NOMO-1 treated with DMSO at 0.1 percent for 48 hours (cell line): ENCODE measurements at regions not wholly inside any gene's neighbourhood (a gene's known extent, or its start where the extent isn't known, plus 50 kb on each side); places are given as distances from the start of the nearest gene placed in this dataset.
A peak's percentile ranks its signal among the peaks of the same experiment; 100 is the strongest.

Experiments
- DNase-seq: peaks from one replicate; lab custom pipeline; 2025; ENCODE audit not compliant: unreplicated experiment; lab: John Stamatoyannopoulos, UW

GRCh38 chr4:18366892-18367291, 345.3 kb upstream of the LCORL start:
- DNase-seq: peak; percentile 38

GRCh38 chr4:18366136-18366535, 344.6 kb upstream of the LCORL start:
- no peak for DNase-seq

DNA sequence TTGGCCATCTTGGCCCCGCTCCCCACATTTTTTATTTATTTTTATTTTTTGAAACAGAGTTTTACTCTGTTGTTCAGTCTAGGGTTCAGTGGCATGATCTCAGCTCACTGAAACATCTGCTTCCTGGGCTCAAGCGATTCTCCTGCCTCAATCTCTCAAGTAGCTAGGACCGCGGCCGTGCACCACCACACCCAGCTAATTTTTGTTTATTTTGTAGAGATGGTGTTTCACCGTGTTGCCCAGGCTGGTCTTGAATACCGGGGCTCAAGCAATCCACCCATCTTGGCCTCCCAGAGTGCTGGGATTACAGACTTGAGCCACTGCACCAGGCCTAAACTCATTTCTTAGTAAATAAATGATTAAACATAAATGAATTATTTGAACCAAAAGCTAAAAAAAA, 322.0 kb upstream of the LCORL start:
- DNase-seq: no peak

GRCh38 chr4:18342847-18343246, 321.3 kb upstream of the LCORL start:
- no peak for DNase-seq

DNA sequence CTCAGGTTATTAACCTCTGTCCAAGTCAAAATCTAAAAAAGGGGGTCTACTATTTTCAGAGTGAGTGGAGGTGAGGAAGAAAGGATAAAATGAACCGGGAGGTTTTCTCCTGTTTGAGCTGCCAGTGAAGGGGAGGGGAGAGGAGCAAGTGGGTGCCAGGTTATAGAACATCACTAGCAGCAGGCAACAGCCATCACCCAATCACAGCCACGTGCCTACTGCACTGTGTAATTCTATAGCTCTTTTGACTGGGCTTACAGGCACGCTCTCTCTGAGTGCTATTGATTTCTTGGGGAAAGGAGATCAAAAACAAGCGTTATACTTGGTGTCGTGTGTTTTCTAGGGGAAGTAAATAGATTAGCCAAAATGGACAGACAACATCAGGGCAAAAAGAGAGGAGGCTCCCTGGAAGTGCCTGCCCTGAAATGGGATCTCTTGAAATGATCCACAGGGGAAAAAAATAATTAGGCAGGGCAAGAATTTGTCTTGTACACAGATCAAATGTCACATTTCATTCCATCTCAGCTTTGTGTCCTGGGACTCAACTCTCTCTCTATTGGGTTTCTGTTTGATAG, 300.5 kb upstream of the LCORL start:
- no peak for DNase-seq

DNA sequence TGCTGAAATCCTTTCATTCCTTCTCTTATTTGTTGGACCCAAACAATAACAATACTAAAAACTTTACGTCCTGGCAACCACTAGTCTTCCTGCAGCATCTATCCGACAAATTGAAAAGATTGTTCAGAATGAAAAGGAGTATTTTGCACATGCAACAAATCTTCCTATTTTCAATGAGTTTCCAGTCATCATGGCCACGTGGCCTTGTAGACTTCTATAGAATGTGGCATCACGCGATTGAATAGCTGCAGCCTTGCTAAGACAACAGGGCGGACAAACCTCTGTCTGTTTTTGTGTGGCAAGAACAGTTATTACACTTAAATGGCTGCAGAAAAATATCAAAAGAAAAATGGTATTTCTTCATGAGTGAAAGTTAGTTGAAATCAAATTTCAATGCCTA, 297.9 kb upstream of the LCORL start:
- no peak for DNase-seq

DNA sequence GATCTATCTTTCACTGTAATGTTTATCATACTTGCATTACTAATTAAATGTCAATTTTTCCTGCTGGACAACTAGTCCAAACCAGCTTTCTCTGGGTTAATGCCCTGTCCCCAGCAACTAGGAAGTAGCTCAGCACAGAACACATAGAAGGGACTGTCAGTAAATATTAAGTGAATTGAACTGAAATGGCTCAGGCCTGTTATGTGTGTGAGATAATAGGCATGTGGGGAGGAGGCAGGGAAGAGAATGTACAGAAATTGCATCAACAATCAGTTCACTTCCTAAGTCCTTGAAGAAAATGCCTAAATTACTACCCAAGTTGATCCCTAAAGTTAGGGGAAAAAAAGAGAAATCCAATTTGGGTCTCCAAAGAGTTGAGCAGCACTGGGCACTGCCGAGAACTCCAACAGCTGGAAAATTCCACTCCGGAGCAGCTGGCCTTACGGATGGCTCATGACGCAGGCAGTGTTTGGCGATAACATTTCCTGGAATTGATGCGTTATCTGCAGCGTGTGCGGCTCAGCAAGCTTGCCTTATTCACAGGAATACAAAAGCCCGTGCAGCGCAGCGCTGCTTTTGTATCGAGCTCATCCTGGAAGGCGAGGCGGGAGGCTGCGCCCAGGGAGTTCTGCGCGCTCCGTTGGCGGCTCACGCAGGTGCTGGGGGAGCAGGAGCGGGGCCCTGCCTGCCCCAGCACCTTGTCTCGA, 297.3 kb upstream of the LCORL start:
- DNase-seq: no peak

- no peak for DNase-seq
Observed at GRCh38 chr4:18314731-18315130, 293.2 kb upstream of the LCORL start.

DNA sequence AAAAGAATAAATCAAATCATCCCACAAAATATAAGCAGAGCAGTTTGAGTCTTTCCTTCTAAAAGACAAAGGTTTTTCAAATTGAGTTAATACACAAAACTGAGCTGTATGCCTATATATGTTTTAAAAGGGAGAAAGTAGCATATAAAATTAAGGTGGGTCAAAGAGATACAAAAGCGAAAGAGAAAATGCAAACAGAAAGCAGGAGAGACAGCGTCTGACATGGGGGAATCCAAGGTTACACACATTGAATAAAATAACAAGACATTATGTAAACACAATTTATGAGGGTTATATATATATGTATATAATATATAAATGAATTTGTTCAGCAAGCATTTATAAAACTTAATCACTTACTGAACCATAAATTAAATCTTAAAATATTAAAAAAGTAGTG, 276.1 kb upstream of the LCORL start:
- DNase-seq: no peak

DNA sequence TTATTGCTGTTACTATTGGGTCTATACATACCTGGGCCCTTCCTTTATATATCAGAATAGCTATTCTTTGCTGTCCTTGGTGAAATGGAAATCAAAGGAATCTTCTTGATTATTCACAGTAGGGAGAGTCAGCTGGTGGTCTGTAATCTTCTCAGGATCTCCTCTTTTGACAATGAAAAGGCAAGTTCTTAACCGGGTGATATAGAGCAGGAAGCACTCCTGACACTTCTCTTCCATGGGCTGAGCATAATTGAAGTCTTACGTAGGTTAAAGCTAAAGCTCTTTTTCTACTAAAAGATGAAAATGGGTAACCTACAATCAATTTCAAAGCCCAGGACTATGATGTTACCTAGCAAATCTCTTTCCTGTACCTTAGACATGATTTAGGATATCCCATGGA, 274.9 kb upstream of the LCORL start:
- no peak for DNase-seq

DNA sequence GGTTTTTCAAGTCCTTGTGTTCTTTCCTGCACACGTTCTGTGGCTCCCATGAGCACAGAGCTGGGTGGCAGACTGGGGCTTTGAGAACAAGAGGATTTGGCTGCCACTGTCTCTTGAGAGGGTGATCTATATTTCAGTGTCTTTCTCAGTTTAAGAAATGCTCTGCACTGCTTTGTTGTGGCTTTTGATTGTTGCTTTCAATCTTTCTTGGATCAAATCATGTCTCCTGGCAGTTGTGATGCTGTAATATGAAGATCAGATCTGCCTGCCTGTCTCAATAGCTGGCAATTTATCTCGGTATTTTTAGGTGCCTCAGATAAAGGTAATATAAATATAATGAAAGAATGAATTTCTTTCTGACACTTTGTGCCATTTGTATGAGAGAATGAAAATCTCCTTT, 273.3 kb upstream of the LCORL start:
- no peak for DNase-seq

DNA sequence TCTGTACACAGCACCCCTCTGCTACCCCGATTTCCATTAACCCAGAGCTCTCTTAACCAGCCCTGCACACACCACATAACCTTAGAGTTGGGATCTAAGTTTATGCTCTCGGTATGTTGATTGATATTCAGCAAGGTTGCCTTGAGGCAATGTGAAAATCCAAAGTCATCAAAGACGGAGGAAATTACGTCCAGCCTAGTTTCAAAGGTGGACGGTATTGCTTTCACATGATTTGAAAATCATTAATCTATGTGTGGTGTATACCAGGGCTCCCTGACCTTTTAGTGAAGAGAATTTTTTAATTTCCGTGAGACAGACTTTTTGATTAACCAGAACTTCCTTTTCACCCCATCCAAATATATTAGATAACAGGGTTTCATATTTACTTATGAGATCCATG, 272.5 kb upstream of the LCORL start:
- DNase-seq: no peak

GRCh38 chr4:18292411-18292810, 270.9 kb upstream of the LCORL start:
- DNase-seq: no peak

GRCh38 chr4:18291981-18292380, 270.4 kb upstream of the LCORL start:
- no peak for DNase-seq

GRCh38 chr4:18291256-18291655, 269.7 kb upstream of the LCORL start:
- no peak for DNase-seq

DNA sequence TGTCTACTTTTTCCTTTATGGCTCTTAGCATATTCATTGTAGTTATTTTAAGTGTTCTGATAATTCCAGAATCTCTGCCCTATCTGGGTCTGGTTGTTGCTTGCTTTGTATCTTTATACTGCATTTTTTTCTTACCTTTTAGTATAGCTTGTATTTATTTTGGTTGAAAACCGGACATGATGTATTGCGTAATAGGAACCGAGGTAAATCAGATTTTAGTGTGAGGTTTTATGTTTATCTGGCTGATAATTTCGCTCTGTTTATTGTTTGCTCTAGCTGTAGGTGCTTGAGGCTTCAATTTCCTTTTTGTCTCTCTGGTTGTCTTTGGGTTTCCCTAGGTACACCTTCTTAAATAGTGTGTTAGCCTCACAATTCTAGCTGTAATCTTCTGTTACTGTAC, 263.8 kb upstream of the LCORL start:
- no peak for DNase-seq

GRCh38 chr4:18278244-18278643, 256.7 kb upstream of the LCORL start:
- no peak for DNase-seq

DNA sequence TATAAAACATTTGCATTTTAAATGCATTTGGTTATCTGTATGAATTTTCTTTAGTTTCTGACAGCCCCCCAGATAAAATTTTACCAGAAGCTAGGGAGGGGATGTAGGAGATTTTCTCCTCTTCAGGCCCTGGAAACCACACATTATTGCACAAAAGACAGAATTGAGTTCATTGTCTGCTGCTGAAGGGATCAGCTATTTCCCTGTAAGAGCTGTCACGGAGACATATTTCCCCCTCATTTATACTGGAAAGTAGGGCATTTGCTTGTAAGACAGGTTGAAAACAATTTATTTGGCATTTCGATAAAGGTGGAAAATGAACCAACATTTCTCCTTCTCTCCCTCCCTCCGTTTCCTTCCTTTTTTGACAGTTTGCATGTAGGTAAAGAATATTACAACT, 241.3 kb upstream of the LCORL start:
- DNase-seq: no peak

GRCh38 chr4:18252052-18252451, 230.5 kb upstream of the LCORL start:
- DNase-seq: no peak

DNA sequence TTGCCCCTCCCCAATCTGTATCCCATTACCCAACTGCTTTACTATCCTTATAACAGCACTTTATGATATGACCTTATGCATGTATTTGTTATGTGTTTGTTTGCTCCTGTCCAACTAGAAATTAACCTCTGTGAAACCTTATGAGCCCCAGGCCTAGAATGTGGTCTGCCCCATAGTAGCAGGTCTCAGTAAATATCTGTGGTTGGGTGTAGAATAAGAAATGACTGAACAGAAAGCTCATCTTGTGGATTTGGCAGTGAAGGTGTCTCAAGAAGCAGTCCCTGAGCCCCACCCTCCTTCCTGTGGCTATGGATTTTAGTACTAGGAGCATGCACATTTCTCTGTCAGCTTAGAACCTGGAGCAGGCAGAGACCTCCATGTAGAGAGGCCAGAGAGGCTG, 229.0 kb upstream of the LCORL start:
- DNase-seq: no peak

- DNase-seq: no peak
Observed at GRCh38 chr4:18248611-18249010, 227.1 kb upstream of the LCORL start.

DNA sequence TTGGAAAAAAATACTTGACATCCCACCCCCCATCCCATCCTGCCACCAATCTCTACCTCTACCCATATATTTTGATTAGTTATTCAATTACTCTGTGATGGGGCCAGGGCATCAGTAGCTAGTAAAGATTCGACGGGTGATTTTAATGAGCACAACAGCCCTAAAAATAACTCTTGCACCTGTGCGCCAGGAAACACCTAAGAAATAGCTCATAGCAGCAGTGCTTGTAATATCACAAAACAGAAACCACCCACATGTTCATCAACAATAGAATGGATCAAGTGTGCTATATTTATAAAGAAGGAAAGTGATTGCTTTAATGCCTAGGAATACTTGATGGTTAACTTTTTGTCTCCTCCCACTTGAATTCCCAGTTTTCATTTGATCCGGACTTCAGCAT, 225.6 kb upstream of the LCORL start:
- no peak for DNase-seq
